ENCODE measurements at regions not wholly inside any gene's neighbourhood (a gene's known extent, or its start where the extent isn't known, plus 50 kb on each side); places are given as distances from the start of the nearest gene placed in this dataset.

GRCh38 chr13:104954210-104954609 lies 1581.3 kb downstream of the EFNB2 start:
- H3K4me2 ChIP-seq (ENCODE audit: low read length): no peak overlapping the region
- H3K4me3 ChIP-seq (ENCODE audit: low read depth, low read length, poor library complexity, severe bottlenecking): no peak overlapping the region
- no peaks in the 10 kb centered on the region for H3K9me2 ChIP-seq (ENCODE audit: low read depth, low read length)
- H3K36me3 ChIP-seq (ENCODE audit: insufficient read depth, low read length): no peaks in the 10 kb centered on the region
- H3K4me1 ChIP-seq (ENCODE audit: insufficient read depth, low read length, severe bottlenecking): no peaks in the 10 kb centered on the region
- TF ChIP-seq CTCF (IDR thresholded peaks at IDR 0.05; ENCODE audit: low read length): no peak
- TF ChIP-seq EZH2 (IDR thresholded peaks at IDR 0.05; ENCODE audit: borderline replicate concordance, low read length): no peak
- no peaks in the 10 kb centered on the region for H4K20me1 ChIP-seq (ENCODE audit: insufficient read depth, low read length)
- no peaks in the 10 kb centered on the region for H3K79me2 ChIP-seq (ENCODE audit: insufficient read depth, low read length)
- no peak overlapping the region for H2AFZ ChIP-seq (ENCODE audit: low read length)
- no peaks in the 10 kb centered on the region for H3K9me3 ChIP-seq (ENCODE audit: low read length)
- H3K27me3 ChIP-seq (ENCODE audit: insufficient read depth, low read length): no peaks in the 10 kb centered on the region
- no peak overlapping the region for H3K9ac ChIP-seq (ENCODE audit: low read length)
- no peak overlapping the region for H3K27ac ChIP-seq (ENCODE audit: low read depth, low read length, poor library complexity, severe bottlenecking)
- H3F3A ChIP-seq (ENCODE audit: insufficient read depth, low read length): no peaks in the 10 kb centered on the region

- no peak overlapping the region for H2AFZ ChIP-seq (ENCODE audit: low read length)
- no peak overlapping the region for H3K27ac ChIP-seq (ENCODE audit: low read depth, low read length, poor library complexity, severe bottlenecking)
- H3K9ac ChIP-seq (ENCODE audit: low read length): no peak overlapping the region
- no peaks in the 10 kb centered on the region for H3K4me1 ChIP-seq (ENCODE audit: insufficient read depth, low read length, severe bottlenecking)
- no peak for TF ChIP-seq EZH2 (IDR thresholded peaks at IDR 0.05; ENCODE audit: borderline replicate concordance, low read length)
- TF ChIP-seq CTCF (IDR thresholded peaks at IDR 0.05; ENCODE audit: low read length): no peak
- H3K79me2 ChIP-seq (ENCODE audit: insufficient read depth, low read length): no peaks in the 10 kb centered on the region
- H4K20me1 ChIP-seq (ENCODE audit: insufficient read depth, low read length): no peaks in the 10 kb centered on the region
- no peaks in the 10 kb centered on the region for H3K27me3 ChIP-seq (ENCODE audit: insufficient read depth, low read length)
- H3K36me3 ChIP-seq (ENCODE audit: insufficient read depth, low read length): no peaks in the 10 kb centered on the region
- H3K4me2 ChIP-seq (ENCODE audit: low read length): no peak overlapping the region
- H3K9me3 ChIP-seq (ENCODE audit: low read length): no peaks in the 10 kb centered on the region
- no peaks in the 10 kb centered on the region for H3K9me2 ChIP-seq (ENCODE audit: low read depth, low read length)
- no peaks in the 10 kb centered on the region for H3F3A ChIP-seq (ENCODE audit: insufficient read depth, low read length)
- no peak overlapping the region for H3K4me3 ChIP-seq (ENCODE audit: low read depth, low read length, poor library complexity, severe bottlenecking)
These were observed 1581.9 kb downstream of the EFNB2 start for GRCh38 chr13:104953588-104953987.

GRCh38 chr13:104949840-104950740 lies 1585.4 kb downstream of the EFNB2 start:
- no peaks in the 10 kb centered on the region for H3K27me3 ChIP-seq (ENCODE audit: insufficient read depth, low read length)
- H3K9me3 ChIP-seq (ENCODE audit: low read length): no peaks in the 10 kb centered on the region
- H3K4me1 ChIP-seq (ENCODE audit: insufficient read depth, low read length, severe bottlenecking): no peaks in the 10 kb centered on the region
- no peaks in the 10 kb centered on the region for H3F3A ChIP-seq (ENCODE audit: insufficient read depth, low read length)
- no peaks in the 10 kb centered on the region for H3K36me3 ChIP-seq (ENCODE audit: insufficient read depth, low read length)
- TF ChIP-seq CTCF (IDR thresholded peaks at IDR 0.05; ENCODE audit: low read length): no peak
- TF ChIP-seq EZH2 (IDR thresholded peaks at IDR 0.05; ENCODE audit: borderline replicate concordance, low read length): no peak
- H3K27ac ChIP-seq (ENCODE audit: low read depth, low read length, poor library complexity, severe bottlenecking): no peak overlapping the region
- no peaks in the 10 kb centered on the region for H3K79me2 ChIP-seq (ENCODE audit: insufficient read depth, low read length)
- no peak overlapping the region for H3K4me2 ChIP-seq (ENCODE audit: low read length)
- no peaks in the 10 kb centered on the region for H4K20me1 ChIP-seq (ENCODE audit: insufficient read depth, low read length)
- no peak overlapping the region for H3K4me3 ChIP-seq (ENCODE audit: low read depth, low read length, poor library complexity, severe bottlenecking)
- H3K9ac ChIP-seq (ENCODE audit: low read length): no peak overlapping the region
- H3K9me2 ChIP-seq (ENCODE audit: low read depth, low read length): no peaks in the 10 kb centered on the region
- no peak overlapping the region for H2AFZ ChIP-seq (ENCODE audit: low read length)
